Cerebellar nuclear complex (tissue), 1 donor: ENCODE measurements at regions not wholly inside any gene's neighbourhood (a gene's known extent, or its start where the extent isn't known, plus 50 kb on each side); places are given as distances from the start of the nearest gene placed in this dataset.
"Not testable (repeated sequence)": the region's sequence is repeated elsewhere in the genome, so short reads cannot be mapped to it uniquely, and the experiment has no call there.

Experiments
- DNase-seq, 2 experiments: peaks; one replicate each; lab custom pipeline; 2025; lab: John Stamatoyannopoulos, UW

DNA sequence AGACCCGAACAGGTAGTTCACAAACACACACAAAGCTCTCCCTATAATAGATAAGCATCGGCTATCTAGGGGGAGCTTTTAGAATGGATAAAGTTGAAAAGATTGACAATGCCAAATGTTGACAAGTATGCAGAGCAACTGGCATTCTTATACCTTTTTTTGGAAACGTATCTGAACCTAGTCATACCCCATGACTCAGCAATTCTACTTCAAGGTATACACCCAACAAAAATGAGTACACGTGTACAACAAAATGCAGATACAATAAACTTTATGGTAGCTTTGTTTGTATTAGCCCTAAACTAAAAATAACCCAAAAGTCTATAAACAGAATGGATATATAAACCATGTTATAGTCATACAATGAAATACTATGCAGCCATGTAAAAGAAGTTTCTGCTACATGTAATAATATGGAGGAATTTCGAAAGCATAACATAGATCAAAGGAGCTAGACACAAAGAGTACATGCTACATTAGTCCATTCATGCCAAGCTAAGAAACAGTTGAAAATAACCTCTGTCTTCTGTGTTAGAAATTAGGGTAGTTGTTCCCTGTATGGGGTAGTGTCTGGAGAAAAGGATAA is 718.5 kb upstream of the ZNF608 start:
- no peak for DNase-seq

GRCh38 chr5:125465703-125466102 is 719.3 kb upstream of the ZNF608 start:
- no peak for DNase-seq

GRCh38 chr5:125467222-125467621 is 720.8 kb upstream of the ZNF608 start:
- DNase-seq, result no peak

DNA sequence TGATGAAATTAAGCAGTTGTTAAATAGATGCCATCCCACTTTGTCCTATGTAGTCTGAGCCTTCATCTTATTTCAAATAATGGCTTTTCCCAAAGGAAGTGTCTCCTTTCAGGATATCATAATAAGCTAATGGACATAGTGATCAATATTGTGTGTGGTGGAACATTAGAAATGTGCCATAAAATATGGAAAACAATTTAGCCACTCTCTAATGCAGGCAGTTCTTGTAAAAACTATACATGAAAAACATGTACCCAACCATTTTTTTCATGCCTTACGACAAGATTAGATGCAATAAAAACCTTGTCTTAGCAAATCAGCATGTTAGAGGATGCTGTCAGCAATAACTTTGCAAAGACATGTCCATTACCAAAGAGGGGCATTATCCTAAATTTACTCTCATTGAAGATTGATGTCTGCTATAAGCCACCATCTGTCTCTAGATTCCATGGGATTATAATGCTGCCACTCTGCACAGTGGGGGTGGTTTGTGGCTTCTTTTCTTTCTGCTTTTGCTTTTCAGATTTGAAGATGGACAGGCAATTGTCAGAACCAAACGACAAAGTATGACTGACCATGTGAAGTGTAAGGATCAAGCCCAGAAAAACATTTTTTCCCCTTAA is 724.0 kb upstream of the ZNF608 start:
- DNase-seq, result no peak

GRCh38 chr5:125476901-125477585 is 730.6 kb upstream of the ZNF608 start:
- no peak for DNase-seq

GRCh38 chr5:125477586-125477975 is 731.1 kb upstream of the ZNF608 start:
- no peak for DNase-seq

- no peak for DNase-seq
These were observed 732.2 kb upstream of the ZNF608 start for GRCh38 chr5:125478599-125478998.

GRCh38 chr5:125480911-125481310 is 734.5 kb upstream of the ZNF608 start:
- DNase-seq, result no peak

- DNase-seq, result no peak
These were observed 735.3 kb upstream of the ZNF608 start for GRCh38 chr5:125481506-125482465.

DNA sequence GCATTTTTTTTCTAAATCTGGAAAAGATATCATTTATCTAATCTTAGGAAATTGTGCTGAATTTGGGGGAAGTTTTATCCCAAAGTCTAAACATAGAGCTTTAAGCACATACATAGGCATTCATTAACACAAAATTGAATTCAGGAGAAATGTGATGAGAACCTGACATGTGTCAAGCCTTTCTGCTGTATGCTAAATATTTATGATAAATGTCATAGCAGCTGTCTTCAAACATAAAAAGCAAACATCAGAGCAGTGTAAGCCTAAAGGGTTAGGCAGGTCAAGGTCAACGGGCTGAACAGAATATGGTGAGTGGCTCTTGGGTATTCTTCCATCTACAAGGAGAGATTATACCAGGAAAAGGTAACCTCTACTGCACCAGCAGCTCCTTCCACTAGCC is 737.2 kb upstream of the ZNF608 start:
- DNase-seq, result no peak

DNA sequence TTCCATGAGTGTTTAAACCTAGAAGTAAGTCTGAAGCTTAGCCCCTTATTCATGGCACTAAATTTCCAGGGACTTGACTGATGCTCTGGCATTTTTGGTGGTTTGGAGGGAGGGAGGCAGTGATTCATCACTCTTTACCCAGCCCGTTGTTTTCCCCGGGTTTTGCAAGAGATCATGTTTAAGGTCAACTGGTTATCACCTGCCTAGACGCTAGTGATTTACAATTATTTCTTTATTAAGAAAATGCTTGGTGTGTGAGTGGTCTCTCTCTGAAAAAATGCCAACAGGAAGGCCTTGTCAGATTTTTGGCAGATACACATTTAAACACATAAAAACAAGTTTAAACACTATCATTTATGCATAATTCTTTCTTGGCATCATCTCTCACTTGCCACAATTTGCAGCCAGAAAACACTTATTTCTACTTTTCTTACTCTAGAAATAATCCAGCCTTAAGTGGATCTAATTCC is 737.9 kb upstream of the ZNF608 start:
- DNase-seq, result no peak

- DNase-seq, result no peak
These were observed 738.6 kb upstream of the ZNF608 start for GRCh38 chr5:125484742-125485641.

- DNase-seq, result no peak
These were observed 739.3 kb upstream of the ZNF608 start for GRCh38 chr5:125485771-125486170.

- no peak for DNase-seq
These were observed 740.2 kb upstream of the ZNF608 start for GRCh38 chr5:125486634-125487033.

GRCh38 chr5:125487231-125487630 is 740.8 kb upstream of the ZNF608 start:
- no peak for DNase-seq

DNA sequence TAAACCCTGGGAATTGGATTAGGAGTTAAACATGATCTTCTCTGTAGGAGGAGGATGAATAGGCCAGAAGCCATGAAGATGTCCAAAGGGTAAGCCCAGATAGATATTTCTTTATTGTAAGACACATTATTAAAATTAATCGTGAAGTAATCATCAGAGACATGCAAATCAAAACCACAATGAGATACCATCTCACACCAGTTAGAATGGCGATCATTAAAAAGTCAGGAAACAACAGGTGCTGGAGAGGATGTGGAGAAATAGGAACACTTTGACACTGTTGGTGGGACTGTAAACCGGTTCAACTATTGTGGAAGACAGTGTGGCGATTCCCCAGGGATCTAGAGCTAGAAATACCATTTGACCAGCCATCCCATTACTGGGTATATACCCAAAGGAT is 741.2 kb upstream of the ZNF608 start:
- not testable (repeated sequence) for DNase-seq

- no peak for DNase-seq
These were observed 742.7 kb upstream of the ZNF608 start for GRCh38 chr5:125489146-125489545.

GRCh38 chr5:125491986-125492492 is 745.6 kb upstream of the ZNF608 start:
- no peak for DNase-seq

DNA sequence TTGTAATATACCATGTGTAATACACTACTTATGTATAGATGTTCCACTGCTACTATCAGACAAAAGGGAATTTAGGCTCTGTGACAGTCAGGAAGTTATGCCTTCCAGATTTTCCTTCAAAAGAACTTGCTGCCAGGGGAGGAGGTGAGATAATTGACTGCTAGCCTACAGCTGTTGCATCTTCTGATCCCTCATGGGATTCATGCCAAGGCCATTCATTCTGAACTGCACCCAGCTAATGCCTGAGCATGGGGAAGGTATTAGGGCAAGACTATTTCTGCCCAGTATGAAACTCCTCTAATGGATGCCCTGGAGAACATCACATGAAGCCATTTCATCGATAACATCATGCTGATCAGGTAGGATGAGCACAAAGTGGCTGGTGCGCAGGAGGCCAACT is 746.5 kb upstream of the ZNF608 start:
- DNase-seq, result no peak

GRCh38 chr5:125496393-125496792 is 750.0 kb upstream of the ZNF608 start:
- DNase-seq, result no peak

DNA sequence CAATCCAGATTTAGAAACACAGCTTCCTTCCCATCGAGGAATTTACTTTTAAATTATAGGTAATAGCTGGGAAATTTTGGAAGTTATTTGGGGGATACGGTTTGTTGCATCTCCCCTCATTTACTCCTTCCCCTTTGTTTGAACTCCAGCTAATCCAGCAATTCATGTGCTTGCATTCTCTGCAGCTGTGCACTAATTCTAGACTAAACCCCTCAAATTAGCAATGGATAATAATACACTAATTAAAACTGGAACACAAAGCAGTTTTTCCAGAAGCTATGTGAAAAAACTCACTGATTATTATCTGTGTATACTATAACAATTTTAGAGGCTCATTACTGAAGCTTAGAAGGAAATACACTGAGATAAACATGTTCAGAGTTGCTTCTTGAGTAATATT is 751.2 kb upstream of the ZNF608 start:
- no peak for DNase-seq
